ENCODE measurements at regions not wholly inside any gene's neighbourhood (a gene's known extent, or its start where the extent isn't known, plus 50 kb on each side); places are given as distances from the start of the nearest gene placed in this dataset.
"Not testable (repeated sequence)": the region's sequence is repeated elsewhere in the genome, so short reads cannot be mapped to it uniquely, and the experiment has no call there.

DNA sequence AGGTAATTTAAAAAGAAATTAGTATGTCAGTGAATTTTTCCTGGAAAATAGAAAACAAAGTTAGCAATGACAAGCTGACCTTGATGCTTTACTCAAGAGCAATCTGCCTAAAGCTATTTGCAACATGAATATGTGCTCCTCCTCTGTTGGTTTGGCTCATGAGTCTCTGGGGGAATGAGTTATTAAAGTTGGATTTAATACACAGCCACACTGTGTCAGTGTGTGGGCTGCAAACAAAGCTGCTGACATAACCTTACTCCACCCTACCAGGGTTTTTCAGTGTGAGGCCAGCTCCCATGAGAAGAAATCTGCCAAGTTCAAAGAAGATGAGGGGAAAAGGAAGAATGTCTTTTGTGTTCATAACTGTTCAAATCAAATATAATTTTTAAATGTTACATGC is 280.5 kb downstream of the TLL1 start:
- no peak for DNase-seq

DNA sequence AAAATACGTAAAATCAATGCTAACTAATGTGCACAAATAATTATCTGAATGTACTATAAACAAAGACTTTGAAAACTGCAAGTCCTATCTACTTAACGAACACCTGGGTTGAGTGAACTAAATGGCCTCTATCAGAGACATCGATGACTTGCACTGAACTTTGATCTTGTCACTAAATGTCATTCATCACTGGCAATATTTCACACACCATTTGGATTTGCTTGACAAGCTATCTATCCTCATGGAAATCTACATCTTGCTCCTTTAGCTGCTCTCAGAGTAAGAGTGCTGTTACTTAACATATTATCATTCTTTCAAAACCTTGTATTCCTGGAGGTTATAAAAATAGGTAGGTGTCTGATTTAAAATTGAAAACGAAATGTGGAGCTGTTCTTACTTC is 289.3 kb downstream of the TLL1 start:
- DNase-seq = no peak

DNA sequence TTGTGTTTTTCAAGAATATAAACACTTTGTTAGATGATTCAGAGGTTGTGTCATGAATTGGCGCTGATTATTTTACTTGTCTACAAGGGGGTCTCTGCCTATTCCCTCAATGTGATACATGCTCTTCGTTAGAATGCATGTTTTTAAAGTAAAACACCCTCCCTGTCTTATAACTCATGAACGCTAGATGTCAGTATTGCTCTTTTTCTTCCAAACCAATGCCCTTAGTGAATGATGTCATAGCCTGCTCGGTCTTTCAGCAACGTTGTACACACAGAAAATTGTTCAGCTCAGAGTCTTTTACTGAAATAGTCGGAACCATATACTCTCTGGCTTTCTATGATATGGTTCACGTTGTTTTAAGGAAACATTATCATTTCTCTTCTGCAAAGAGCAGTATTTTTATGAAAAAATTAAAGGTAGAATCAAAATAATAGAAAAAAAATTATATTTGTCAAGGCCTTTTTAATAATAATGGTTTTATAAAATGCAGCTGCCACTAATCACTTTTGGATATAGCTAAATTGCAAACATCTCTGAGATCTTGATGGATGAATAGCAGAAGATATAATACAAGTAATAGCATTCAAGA is 292.9 kb downstream of the TLL1 start:
- DNase-seq = peak; percentile 46

DNA sequence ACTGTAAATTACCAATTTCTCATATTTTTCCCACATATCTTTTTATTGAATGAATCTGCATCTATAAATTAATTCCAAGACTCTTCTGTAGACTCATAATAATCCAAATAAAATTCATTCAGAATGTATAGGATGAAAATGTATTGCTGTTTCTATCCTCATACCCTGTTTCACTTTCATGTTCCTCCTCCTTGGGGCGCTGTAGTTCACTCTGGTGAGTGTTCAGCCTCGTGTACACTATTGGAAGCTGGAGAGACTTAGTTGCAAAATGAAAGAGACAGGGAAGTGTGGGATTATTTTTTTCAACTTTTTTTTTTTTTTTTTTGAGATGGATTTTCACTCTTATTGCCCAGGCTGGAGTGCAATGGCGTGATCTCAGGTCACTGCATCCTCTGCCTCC is 296.1 kb downstream of the TLL1 start:
- DNase-seq = no peak

DNA sequence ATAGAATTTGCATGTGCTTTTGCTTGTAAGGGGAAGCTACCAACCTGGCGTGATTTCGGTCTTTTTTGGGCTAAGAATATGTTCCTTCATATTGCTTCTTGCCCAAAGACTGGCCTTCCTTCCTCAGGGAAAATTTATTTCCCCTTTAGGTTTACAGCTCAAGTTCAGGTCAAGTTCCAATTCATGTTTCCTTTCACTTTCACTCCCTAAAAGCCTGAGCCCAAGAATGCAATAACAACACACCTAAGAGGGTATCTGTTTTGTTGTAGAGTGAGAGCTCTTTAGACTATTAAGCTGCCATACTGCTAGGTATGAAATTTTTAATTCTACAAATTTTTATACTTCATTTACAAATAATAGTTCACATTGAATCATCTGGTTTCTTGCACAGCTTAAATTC is 299.6 kb downstream of the TLL1 start:
- no peak for DNase-seq

DNA sequence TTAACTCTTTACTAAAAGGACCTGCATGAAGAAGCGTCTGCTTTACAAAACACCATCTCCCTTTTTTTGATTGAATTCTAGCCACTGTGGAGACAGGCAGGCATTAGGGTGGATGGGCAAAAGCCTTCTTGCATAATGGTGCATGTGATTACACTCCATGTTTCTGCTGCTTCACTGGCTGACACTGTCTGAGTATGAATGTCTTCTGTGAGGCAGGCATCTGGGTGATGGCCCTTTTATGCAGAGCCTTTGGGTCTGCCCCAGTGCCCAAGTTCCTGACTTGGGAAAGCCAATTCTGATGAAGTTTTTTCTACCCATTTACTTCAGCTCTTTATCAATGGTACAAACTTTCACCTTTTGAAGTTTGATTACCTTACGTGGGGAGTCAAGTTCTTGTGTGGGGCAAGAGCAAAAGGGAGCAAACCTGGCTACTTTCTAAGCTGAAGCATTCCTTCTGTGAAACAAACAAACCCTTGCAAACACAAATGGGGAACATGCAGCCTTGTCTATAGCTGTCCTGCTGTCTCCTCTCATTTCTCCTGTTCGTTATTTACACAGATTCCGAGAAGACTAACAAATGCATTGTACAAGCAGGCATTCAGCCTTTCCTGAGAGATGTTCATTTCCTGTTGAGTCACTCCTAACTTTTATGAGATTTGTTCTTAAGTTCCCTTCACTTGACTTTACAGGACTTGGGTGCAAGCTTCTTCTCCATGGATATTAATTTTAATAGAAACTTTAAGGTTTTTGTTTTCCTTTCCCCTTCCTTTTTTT is 301.9 kb downstream of the TLL1 start:
- no peak for DNase-seq

DNA sequence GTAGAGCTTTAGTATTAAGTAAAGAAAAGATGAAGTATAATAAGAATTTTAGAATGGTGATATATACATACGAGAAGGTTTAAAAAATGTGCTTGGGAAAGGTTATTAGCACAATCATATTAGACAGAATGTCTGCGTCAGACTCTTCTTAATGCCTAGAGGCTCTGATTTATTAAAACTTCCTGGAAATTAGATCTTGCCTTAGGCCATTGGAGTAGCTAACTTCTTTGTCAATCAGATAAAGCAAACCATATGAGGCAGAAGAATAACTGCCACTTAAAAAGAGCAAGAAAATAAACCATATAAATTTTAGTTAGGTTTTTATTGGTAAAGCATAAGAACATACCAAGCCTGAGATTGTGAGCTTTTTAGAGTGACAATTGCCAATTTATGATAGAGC is 309.1 kb downstream of the TLL1 start:
- DNase-seq = no peak

DNA sequence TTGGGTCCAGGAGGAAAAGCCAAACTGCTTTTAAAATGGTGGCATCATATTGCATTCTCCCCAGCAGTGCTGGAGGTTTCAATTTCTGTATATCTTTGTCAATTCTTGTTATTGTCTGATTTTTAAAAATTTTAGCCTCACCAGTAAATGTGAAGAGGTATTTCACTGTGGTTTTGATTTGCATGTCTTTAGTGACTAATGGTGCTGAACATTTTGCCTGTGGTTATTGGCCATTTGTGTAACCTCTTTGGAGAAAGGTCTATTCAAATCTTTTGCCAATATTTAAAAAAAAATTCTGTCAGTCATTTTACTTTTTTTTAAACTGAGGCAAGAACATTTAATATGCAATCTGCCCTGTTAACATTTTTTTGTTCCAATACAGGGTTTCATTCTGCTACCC is 322.1 kb downstream of the TLL1 start:
- no peak for DNase-seq

DNA sequence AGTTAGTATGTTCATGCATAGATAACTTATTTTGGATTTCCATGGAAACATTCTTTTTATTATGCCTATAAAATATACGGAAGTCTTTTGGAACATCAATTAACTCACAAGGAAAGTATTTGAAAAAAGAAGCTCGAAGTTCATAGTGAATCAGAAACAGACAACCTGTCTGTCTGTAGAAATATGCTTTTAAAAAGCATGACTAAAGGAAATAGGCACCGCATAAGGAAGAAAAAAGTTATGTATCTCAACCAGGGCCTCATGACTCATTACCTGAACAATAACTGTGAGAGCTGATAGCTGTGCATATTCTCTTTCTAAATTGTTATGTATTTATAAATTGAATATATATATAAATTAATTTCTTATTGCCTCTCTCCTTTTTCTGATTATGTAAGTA is 324.1 kb downstream of the TLL1 start:
- DNase-seq = no peak

DNA sequence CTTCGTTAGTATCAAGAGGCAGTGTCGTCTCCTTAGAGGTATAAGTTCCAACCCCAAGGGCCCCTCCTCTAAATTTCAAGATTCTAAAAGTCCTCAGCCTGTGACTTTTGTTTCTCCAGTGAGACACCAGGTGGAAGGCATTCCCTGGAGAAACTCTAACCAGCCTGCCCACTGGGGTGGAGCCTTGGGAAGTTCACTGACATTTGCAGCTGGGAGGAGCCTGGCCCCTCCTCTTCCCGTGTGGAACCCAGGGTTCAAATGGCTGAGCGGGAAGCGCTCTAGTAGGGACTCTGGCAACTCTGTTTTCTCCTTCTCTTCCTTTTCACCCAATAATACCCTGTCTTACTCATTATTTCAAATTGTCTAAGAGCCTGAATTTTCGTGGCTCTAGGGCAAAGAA is 325.0 kb downstream of the TLL1 start:
- DNase-seq = no peak

DNA sequence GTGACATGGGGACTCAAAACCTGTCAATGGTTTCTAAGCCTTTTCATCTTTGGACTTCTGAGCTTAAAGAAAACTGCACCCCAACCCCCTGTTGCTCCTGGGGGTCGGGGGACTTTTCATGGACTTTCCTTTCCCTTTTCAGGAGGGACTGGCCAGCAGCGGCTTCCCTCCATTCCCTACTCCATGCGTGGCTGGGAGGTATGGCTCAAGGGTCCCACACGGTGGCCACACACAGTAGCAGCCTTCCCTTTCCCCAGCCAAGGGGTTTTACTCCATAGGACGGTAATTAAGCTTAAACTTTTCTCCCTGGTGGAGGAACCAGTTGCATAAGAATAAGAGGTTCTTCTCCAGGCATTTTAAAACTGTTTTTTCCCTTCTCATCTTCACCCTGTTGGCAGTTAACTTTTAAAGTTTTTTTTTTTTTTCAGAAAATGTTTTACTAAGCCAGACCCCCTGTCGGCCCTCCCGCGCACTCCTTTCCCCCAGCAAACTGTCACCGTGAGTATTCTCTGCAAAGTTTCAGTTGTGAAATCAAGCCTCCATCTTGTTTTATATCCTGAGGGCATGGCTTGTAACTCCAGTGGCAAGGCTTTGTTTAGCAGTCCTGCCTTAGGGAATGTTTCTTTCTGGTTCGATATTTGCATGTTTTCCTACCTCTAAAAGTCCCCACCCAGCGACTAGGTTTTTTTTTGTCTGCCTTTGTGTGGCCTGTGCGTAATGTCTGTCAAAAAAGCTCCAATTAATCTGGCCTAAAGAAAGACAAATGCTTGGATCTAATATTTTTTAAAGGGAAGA is 325.7 kb downstream of the TLL1 start:
- no peak for DNase-seq

DNA sequence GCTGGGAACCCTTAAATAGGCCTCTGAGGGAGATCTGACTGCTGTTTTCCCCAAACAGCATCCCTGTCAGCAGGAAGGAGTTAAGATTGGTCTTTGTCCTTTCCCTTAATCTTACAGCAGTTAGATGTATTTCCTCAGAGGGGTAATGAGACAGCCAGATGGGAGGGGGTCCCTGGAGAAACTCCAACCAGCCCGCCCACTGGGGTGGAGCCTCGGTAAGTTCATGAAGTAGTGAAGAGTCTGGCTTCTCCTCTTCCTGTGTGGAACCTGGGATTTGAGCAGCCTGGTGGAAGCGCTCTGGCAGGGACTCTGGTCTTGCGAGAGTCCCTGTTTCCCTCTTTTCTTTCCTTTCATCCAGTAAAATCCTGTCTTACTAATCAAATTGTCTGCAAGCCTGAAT is 330.0 kb downstream of the TLL1 start:
- no peak for DNase-seq

DNA sequence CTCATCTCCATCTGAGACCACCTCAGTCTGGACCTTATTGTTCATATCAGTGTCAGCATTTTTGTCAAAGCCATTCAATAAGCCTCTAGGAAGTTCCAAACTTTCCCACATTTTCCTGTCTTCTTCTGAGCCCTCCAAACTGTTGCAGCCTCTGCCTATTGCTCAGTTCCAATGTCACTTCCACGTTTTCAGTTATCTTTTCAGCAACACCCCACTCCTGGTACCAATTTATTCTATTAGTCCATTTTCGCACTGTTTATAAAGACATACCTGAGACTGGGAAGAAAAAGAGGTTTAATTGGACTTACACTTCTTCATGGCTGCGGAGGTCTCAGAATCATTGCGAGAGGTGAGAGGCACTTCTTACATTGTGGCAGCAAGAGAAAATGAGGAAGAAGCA is 339.3 kb downstream of the TLL1 start:
- DNase-seq = not testable (repeated sequence)

DNA sequence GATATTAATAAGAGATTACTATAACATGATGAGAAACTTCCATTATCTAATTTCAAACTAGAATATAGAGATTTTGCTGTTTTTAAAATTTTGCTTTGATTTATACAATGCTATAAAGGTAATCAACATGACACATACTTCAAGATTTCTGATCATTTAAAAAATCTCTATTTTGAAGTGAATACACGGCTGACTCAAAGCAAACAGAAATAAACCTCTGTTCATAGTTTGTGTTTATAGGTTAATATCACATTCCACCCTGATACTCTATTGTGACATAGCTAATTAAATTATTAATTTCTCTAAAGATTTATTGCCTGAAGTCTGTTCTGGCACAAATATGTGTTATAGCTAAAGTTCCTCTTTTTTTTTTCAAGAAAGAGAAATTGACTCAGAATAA is 349.2 kb downstream of the TLL1 start:
- no peak for DNase-seq

DNA sequence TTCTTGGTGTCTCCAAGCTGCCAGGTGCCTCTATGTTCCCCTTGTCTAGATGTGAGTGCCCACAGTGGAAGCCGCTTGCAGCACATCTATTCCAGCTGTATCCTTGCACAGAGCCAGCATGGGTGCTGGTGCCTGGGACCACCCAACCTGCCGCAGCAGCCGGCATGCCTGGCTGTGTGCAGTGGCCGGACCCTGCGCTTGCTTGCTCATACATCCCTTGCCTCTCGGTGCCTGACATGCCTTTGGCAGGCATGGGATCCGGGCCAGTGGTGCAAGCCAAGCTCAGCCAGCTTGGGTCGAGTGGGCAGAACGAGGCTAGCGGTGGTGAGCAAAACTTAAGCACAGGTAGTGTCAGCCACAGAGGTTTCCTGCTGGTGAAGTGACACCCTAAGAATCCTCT is 355.1 kb downstream of the TLL1 start:
- no peak for DNase-seq

DNA sequence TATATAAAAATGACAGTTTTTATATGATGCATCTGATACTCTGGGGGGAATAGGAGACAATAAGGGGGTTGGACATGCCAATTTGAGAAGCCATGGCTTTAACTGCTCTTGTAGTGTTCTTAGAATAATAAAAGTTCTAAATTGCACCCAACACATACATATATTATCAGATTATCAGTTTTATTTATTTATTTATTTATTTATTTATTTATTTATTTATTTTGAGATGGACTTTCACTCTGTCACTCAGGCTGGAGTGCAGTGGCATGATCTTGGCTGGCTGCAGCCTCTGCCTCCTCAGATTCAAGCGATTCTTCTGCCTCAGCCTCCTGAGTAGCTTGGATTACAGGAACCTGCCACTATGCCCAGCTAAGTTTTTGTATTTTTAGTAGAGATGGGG is 356.8 kb downstream of the TLL1 start:
- DNase-seq = no peak

DNA sequence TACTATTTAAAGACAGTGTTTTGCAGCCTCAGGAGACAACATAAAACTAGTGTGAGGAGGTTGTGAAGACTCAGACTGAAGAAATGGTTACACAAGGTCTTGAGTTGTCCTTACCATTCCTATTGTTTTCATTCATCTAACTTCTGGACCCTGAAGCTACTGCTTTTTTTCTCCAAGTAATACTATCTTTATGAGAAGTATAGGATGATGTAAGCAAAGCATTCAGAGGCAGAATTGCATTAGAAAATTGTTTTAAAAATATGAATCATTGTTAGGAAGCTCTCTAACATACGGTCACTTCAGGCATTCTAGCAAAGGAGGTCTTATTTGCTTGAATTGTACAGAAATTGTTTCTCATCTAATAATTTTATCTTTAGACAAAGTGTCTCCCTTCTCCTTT is 357.8 kb downstream of the TLL1 start:
- DNase-seq = no peak

DNA sequence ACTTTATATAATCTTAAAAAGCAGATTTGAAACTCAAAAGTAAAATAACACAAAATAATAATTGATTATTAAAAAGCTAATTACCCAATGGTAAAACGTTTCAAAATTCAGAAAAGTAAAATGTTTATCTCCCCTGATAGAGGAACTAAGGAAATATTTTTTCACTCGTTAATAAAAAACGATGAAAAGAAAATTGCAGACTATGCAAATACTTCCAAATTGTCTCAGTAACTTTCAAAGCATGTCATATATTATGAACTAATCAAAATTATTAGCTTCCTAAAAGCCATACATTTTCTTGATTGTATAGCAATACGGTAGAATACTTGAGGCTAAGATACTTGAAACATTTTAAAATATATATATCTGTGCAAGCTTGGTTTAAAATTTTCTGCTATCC is 366.3 kb downstream of the TLL1 start:
- no peak for DNase-seq

DNA sequence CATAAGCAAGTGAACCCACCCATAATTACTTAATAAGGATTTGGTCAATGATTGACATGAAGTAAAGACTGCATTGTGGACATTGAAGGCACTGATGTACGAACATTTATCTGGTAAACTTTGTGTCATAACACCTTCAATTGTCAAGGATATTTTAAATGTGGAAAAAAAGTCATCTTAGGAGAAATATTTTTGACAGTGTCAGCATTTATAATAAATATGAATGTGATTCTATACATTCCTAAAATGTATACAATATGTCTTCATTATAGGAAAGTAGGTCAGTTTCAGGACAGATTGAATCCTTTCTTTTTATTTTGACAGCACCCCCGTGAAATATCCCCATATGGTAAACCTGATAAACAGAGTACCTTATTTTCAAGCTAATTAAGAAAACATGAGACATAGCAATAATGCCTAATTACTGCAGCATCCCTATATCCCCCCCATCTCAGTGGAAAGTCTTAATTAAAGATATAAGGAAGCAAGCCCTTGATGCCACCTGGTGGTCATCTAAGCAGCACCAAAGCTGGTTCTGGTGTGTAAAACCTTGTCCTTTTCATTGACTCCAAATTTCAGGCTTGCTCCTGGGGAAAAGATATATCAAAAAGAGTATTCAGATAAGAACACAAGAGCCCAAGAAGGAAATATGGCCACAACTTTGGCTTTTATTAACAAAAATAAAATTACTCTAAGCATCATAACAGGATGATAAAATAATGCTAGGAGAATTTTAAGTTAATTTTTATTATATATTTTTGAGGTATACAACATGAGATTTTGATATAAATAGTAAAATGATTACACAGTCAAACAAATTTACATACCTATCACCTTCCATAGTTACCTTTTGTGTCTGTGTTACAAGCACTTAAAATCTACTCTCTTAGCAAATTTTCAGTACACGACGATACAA is 379.7 kb downstream of the TLL1 start:
- no peak for DNase-seq

DNA sequence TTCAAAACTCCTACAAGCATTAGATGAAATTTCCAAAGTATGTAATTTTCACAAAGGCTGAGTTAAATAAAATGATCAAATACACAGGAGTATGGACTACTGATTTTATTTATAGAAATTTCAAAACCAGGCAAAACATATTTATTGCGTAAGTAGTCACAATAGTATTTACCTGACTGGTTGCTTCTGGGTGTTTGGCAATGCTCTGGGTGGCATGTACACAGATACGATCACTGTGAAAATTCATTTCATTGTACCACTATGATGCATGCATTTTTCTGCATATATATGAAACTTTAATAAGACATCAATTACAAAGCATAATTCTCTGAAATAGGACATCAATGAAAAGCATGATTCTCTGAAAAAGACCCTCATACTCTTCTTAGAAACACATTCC is 384.2 kb downstream of the TLL1 start:
- DNase-seq = no peak

DNA sequence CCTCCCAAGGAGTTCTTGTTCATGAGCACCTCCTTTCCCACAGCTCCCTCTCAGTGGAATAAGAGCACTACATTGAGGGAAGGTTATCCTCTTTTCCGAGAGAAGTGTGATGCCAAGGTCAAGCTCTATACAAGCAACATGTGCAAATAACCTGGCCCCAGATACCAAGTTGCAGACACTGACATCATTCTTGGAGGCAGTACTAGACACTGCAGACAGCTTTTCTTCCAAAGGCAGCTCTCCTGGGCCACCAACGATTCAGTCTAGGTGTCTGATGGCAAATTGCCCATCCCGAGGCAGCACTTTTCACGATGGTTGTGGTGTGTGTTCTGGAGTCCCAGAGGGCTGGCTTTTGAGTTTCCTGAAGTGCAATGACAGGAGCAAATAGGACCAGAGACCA is 384.9 kb downstream of the TLL1 start:
- peak; percentile 16 for DNase-seq

DNA sequence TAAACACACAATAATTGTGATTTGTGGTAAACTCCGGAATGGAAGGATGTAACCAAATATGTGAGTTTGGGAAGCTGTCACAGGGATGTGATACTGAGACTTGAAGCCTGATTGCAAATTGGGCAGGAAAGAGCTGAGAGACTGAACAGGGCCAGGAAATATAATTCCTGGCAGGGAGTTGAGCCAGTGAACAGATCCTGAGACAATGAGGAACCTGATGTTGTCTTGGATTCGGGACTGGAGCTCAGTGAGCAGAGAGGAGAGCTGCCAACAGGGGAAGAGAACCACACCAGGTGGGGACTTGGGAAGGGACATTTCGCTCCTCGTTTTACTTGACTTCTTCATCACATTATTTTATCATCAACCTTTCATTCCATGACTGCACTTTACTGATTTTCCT is 386.0 kb downstream of the TLL1 start:
- no peak for DNase-seq

DNA sequence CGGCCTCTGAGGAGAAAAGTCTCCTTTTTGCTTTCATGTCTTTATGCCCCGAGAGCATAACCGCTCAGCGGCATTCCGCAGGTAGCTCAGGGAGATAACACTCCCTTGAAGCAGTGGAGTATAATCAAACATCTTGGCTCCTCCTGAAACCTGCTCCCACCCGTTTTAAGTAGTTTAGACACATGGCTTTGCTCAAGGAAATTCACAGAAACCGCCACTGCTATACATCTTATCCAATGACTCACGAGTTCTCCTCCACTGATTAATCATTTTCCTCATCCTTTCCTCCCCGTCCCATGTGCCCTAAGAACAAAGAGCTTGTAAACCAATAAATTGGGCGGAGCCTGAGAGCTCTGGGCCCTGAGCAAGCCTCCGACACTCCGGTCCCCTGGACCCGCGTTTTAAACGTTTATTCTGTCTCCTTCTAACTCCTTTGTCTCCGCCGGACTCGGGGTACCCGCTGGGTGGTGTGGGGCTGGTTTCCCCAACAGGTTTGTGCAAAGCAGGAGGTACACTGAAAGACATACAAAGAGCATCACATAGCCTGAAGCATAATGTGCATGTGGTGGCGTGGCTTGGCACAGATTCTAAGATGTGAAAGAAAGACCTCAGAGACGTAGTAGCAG is 401.2 kb downstream of the TLL1 start:
- no peak for DNase-seq
